Cardiac septum (tissue), 1 donor: ENCODE measurements at regions not wholly inside any gene's neighbourhood (a gene's known extent, or its start where the extent isn't known, plus 50 kb on each side); places are given as distances from the start of the nearest gene placed in this dataset.
A peak's percentile ranks its signal among the peaks of the same experiment; 100 is the strongest.
"Not testable (repeated sequence)": the region's sequence is repeated elsewhere in the genome, so short reads cannot be mapped to it uniquely, and the experiment has no call there.

Experiments
- DNase-seq: peaks from one replicate; pipeline ENCODE4 v3.0.0-alpha.2; 2020; ENCODE audit warnings: low spot score
- intact Hi-C: fragments of 100-400 bp; cut with DNase I; formaldehyde crosslinking; loops from one replicate; pipeline ENCODE4 v1.14.0; 2022
- donor health status: DM: no; HTN: no; CAD: no.

DNA sequence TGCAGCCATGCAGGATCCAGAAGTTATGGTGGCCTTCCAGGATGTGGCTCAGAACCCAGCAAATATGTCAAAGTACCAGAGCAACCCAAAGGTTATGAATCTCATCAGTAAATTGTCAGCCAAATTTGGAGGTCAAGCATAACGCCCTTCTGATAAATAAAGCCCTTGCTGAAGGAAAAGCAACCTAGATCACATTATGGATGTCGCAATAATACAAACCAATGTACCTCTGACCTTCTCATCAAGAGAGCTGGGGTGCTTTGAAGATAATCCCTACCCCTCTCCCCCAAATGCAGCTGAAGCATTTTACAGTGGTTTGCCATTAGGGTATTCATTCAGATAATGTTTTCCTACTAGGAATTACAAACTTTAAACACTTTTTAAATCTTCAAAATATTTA, 157.8 kb downstream of the KCNRG start:
- DNase-seq, intact Hi-C loops: not testable (repeated sequence)

- DNase-seq: no peak
- intact Hi-C loops: no loop called here
Observed at GRCh38 chr13:50174630-50175029, 159.4 kb downstream of the KCNRG start.

- intact Hi-C loops: no loop called here
- DNase-seq: no peak
Observed at GRCh38 chr13:50179977-50180376, 164.7 kb downstream of the KCNRG start.

DNA sequence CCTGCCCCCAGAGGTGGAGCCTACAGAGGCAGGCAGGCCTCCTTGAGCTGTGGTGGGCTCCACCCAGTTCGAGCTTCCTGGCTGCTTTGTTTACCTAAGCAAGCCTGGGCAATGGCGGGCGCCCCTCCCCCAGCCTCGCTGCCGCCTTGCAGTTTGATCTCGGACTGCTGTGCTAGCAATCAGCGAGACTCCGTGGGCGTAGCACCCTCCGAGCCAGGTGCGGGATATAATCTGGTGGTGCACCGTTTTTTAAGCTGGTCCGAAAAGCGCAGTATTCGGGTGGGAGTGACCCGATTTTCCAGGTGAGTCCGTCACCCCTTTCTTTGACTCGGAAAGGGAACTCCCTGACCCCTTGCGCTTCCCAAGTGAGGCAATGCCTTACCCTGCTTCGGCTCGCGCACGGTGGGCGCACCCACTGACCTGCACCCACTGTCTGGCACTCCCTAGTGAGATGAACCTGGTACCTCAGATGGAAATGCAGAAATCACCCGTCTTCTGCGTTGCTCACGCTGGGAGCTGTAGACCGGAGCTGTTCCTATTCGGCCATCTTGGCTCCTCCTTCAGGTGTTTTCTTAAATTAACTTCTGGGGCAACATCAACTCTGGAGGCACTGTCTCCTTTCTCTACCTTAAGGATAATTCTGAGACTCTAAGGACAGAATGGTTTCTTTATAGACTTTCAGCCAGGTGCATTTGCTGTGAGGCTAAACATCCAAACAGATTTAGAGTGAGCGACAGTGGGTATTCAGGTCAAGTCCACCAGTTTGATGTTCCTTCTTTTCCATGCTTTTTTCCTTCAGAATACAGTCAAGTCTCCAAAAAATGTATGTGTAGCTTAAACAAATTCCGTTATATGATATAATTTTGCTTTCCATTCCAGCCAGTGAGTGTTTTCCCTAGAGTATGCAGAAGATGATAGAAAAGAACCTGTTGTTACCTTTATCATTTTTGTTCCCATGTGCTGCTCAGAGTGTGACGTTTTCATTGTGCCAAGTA, 170.8 kb downstream of the KCNRG start:
- intact Hi-C loops: not testable (repeated sequence)

GRCh38 chr13:50187352-50188029, 172.2 kb downstream of the KCNRG start:
- intact Hi-C loops: no loop called here
- DNase-seq: no peak

More for the DNA sequence above, 170.8 kb downstream of the KCNRG start:
- DNase-seq: not testable (repeated sequence)

- intact Hi-C loops: no loop called here
- no peak for DNase-seq
Observed at GRCh38 chr13:50188696-50189095, 173.5 kb downstream of the KCNRG start.

GRCh38 chr13:50189450-50189849, 174.2 kb downstream of the KCNRG start:
- intact Hi-C loops: no loop called here
- no peak for DNase-seq

DNA sequence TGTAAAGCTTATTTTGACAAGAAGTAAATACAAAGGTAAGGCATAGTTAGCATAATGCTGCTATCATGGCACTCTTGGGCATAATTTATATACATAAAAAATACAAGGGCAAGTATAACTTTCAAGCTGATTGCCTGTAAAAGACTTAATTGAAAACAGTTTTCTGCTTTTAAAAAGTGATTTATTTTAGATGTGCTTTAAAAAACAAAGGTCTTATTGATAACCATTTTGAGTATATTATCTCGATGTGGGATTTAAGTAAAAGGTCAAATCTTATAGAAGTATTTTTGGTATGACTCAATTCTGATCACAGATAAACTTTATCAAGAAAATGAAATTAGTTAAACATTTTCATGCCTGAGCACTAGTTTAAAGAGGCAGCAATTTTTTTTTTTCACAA, 175.8 kb downstream of the KCNRG start:
- no peak for DNase-seq
- intact Hi-C loops: no loop called here

GRCh38 chr13:50192272-50192813, 177.1 kb downstream of the KCNRG start:
- intact Hi-C loops: no loop called here
- DNase-seq: no peak

- intact Hi-C loops: no loop called here
- DNase-seq: no peak
Observed at GRCh38 chr13:50195045-50195444, 179.8 kb downstream of the KCNRG start.

DNA sequence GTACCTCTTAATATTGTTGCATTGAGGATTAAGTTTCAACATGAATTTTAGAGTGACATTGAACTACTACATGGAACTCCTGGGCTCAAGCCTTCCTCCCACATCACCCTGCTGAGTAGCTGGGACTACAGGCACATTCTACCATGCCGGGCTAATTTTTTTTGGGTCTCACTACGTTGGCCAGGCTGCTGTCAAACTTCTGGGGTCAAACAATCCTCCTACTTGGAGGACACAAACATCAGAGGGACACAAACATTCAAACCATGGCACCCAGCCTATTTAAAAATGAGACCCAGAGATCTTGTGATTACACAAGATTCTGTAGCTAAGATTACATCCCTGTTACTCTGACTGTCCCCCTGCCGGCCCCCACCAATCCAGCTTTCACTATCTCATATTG, 180.9 kb downstream of the KCNRG start:
- no peak for DNase-seq
- intact Hi-C loops: no loop called here

- DNase-seq: no peak
- intact Hi-C loops: no loop called here
Observed at GRCh38 chr13:50197705-50198104, 182.5 kb downstream of the KCNRG start.

- DNase-seq: no peak
- intact Hi-C loops: no loop called here
Observed at GRCh38 chr13:50198508-50198907, 183.3 kb downstream of the KCNRG start.

DNA sequence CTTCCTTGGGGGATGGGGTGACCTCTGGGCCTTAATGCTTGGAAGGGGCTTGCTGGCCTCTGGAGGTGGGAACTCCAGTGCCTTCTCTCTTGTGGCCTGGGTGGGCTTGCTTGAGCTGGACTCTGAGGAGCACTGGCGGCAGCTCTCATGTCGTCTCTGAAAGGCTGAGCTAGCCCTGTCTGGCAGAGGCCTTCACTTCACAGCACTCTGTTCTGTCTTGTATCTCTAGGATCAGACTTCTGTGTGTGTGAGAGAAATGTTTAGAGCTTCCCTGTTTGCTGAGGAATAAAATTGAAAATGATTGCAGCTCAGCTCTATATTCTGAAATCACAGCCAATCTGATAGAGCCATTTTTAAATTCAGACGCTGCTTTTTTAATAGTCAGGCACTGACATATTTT, 185.3 kb downstream of the KCNRG start:
- intact Hi-C loops: no loop called here
- no peak for DNase-seq

GRCh38 chr13:50200988-50201387, 185.7 kb downstream of the KCNRG start:
- DNase-seq: no peak
- intact Hi-C loops: no loop called here

DNA sequence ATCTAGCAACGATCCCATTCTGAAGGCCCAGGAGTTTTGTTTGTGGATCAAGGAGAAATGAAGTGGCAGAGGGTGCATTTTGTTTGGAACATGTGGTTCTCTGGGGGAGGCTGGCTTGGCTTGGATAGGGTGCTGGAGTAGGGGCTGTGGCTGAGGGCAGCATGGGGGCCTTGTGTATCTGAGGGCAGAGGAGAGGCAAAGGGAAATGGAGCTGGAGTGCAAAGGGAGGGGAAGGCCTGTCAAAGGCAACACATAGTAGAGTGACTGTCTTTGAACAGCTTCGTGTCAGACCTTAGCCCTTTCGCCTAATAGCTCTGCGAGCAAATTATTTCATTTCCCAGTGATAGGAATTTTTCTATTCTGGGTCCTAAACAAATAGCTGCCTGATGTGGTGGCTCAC, 187.2 kb downstream of the KCNRG start:
- no peak for DNase-seq
- intact Hi-C loops: no loop called here

DNA sequence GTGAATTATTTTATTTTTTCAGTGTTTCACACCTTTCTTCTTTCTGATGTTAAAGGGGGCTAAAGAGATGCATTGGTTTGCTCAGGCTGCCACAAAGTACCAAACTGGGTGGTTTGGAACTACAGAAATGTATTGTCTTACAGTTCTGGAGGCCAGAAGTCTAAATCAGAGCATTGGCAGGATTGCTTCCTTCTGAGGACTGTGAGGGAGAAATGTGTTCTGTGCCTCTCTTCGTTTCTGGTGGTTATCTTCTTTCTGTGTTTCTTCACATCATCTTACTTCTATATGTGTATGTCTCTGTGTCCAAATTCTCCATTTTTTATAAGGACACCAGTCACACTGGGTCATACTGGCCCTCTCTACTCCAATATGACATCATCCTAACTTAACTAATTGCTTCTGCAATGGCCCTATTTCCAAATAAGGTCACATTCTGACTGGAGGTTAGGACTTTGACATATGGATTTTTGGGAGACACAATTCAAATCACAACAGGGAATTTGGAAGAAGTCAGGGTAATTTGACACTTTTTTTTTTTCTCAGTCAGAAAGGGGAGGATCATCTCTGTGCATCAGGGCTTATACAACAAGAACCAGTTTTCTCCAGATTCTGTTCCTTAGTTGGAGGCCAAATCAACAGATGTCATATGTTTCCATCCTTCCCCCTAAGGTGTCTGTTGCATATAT, 188.2 kb downstream of the KCNRG start:
- no peak for DNase-seq
- intact Hi-C loops: no loop called here

DNA sequence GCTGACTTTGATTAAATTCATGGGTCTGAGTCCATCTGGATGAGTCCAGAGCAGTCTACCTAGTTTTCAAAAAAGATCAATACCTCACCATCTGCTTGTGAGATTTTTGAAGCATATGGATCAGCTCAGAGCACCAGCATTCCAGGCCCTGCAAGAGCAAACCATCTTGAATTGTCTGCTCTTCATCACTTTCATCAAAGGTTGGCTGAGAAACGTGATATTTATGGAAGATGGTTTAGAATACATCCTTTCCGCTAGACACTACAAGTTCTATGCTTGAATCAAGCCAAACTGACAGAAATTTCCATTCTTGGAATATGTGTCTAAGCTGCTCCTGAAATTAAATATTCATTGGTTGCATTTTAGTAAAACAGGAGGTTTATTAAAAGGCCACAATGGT, 190.3 kb downstream of the KCNRG start:
- intact Hi-C loops: no loop called here
- DNase-seq: no peak

DNA sequence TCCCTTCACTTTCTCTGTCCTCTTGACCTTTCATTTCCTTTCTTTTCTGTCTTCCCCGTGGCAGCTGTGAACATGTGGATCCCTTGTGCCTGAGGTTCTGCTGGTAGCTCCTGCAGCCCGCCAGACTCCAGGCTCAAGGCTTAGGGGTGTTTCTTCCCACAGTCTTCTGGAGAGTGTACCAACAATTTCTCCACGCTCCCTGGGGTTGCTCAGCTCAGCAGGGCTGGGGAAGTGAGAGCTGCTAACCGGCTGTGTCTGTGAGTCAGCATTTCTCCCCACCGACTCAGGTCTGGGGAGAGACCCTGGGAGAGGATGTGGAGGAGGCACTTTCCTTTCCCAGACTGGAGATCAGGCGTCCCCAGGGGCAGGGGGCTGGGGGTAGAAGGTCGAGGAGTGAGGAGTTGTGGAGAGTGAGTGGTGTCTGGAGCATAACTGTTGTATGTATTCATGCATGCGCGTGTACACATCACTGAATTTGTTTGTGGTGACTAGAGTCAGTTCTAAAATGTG, 193.6 kb downstream of the KCNRG start:
- intact Hi-C loops: no loop called here

GRCh38 chr13:50209631-50210030, 194.4 kb downstream of the KCNRG start:
- intact Hi-C loops: no loop called here
- DNase-seq: no peak

More for the DNA sequence above, 193.6 kb downstream of the KCNRG start:
- peak; percentile 89 for DNase-seq
